H1 (cell line): ENCODE measurements at regions not wholly inside any gene's neighbourhood (a gene's known extent, or its start where the extent isn't known, plus 50 kb on each side); places are given as distances from the start of the nearest gene placed in this dataset.
A peak's percentile ranks its signal among the peaks of the same experiment; 100 is the strongest.

Experiments used
- CTCF ChIA-PET: fragments of 300-600 bp; sonication (Branson Sonifier 250); formaldehyde crosslinking; loops from one replicate; lab custom pipeline; 2021; ENCODE audit not compliant: partially characterized antibody; lab: Charles Lee
- POLR2A ChIA-PET: fragments of 300-600 bp; sonication (Branson Sonifier 250); formaldehyde crosslinking; loops from one replicate; lab custom pipeline; 2021; ENCODE audit warnings: inconsistent platforms; ENCODE audit not compliant: partially characterized antibody; lab: Charles Lee
- DNase-seq, 2 experiments: peaks; one replicate each; pipeline versions ENCODE4 v3.0.0 to v3.0.0-alpha.2; 2010 to 2022; ENCODE audit warnings: low spot score in 2 of 2, low read depth in 1 of 2, mixed read lengths in 1 of 2
- FAIRE-seq: peaks from 2 replicates; lab custom pipeline; 2011; peaks lifted over from hg19 to GRCh38; lab: Jason Lieb, UNC
- H2AFZ ChIP-seq: 2 replicates; pipeline ENCODE4 v1.8.1; 2012; ENCODE audit warnings: low read length, inconsistent platforms
- H2AK5ac ChIP-seq: 2 replicates; pipeline ENCODE4 v1.6.1; 2013; ENCODE audit warnings: low read depth, low read length
- H2BK120ac ChIP-seq: replicated peaks from 2 replicates; pipeline ENCODE3; 2013; ENCODE audit warnings: low read depth, low read length, inconsistent platforms
- H2BK12ac ChIP-seq: 2 replicates; pipeline ENCODE4 v1.6.1; 2013; ENCODE audit warnings: low read depth, low read length
- H2BK15ac ChIP-seq: 2 replicates; pipeline ENCODE4 v1.6.1; 2013; ENCODE audit warnings: low read length
- H2BK20ac ChIP-seq: 2 replicates; pipeline ENCODE4 v1.6.1; 2013; ENCODE audit warnings: low read length
- H2BK5ac ChIP-seq: 2 replicates; pipeline ENCODE4 v1.6.1; 2013; ENCODE audit warnings: low read depth, low read length
- H3K14ac ChIP-seq: 2 replicates; pipeline ENCODE4 v1.6.1; 2013; ENCODE audit warnings: inconsistent platforms; ENCODE audit not compliant: insufficient read length
- H3K18ac ChIP-seq: 2 replicates; pipeline ENCODE4 v1.6.1; 2013; ENCODE audit warnings: low read length; ENCODE audit errors: extremely low read depth
- H3K23ac ChIP-seq: 2 replicates; pipeline ENCODE4 v1.6.1; 2013; ENCODE audit warnings: inconsistent platforms; ENCODE audit not compliant: insufficient read length
- H3K23me2 ChIP-seq: 2 replicates; pipeline ENCODE4 v1.6.1; 2013; ENCODE audit warnings: low read depth, low read length
- H3K27ac ChIP-seq: 2 replicates; pipeline ENCODE4 v1.6.1; 2011; ENCODE audit warnings: low read depth, low read length, inconsistent platforms
- H3K27me3 ChIP-seq, 4 experiments: replicated peaks in 1 of 4; 1 replicate in 1 of 4; 2 replicates in 3 of 4; pipeline versions ENCODE4 v1.6.1 to v1.8.1; 2011 to 2013; ENCODE audit warnings: low read length in 3 of 4, mild to moderate bottlenecking in 3 of 4, inconsistent platforms in 2 of 4, mixed read lengths in 2 of 4, moderate library complexity in 1 of 4; ENCODE audit not compliant: control insufficient read depth in 3 of 4, insufficient read depth in 3 of 4; ENCODE audit errors: extremely low read depth in 1 of 4
- H3K36me3 ChIP-seq, 4 experiments: 2 replicates each; pipeline versions ENCODE4 v1.6.1 to v1.8.1; 2011 to 2013; ENCODE audit warnings: mild to moderate bottlenecking in 4 of 4, low read length in 3 of 4, moderate library complexity in 2 of 4, control low read depth in 1 of 4, inconsistent platforms in 1 of 4; ENCODE audit not compliant: insufficient read depth in 4 of 4, control insufficient read depth in 2 of 4
- H3K4ac ChIP-seq: replicated peaks from 2 replicates; pipeline ENCODE3; 2013; ENCODE audit warnings: low read length, low read depth, mixed read lengths, inconsistent platforms; ENCODE audit not compliant: insufficient read length
- H3K4me1 ChIP-seq, 4 experiments: replicated peaks in 1 of 4; 1 replicate in 1 of 4; 2 replicates in 3 of 4; pipeline versions ENCODE4 v1.6.1 to v1.8.1; 2011 to 2013; ENCODE audit warnings: low read length in 3 of 4, inconsistent platforms in 2 of 4, mixed read lengths in 1 of 4; ENCODE audit not compliant: insufficient read depth in 4 of 4, control insufficient read depth in 3 of 4
- H3K4me2 ChIP-seq, 2 experiments: 2 replicates each; pipeline versions ENCODE4 v1.6.1 to v1.8.1; 2011 to 2013; ENCODE audit warnings: low read depth in 2 of 2, low read length in 2 of 2, control low read depth in 1 of 2, inconsistent platforms in 1 of 2, mild to moderate bottlenecking in 1 of 2; ENCODE audit not compliant: insufficient read depth in 1 of 2
- H3K4me3 ChIP-seq, 4 experiments: fragments of 200-600, 300-600 bp in 1 of 4; sonication (generic), shearing (Covaris generic), sonication (Bioruptor Twin) in 1 of 4; 2 replicates each; pipeline versions ENCODE4 v1.5.1 to v1.8.1; 2011 to 2016; ENCODE audit warnings: low read length in 4 of 4, low read depth in 3 of 4, control low read depth in 2 of 4, inconsistent platforms in 2 of 4, mild to moderate bottlenecking in 2 of 4, mixed read lengths in 1 of 4, moderate library complexity in 1 of 4; ENCODE audit not compliant: insufficient read depth in 2 of 4; ENCODE audit errors: extremely low read depth in 1 of 4
- H3K56ac ChIP-seq: replicated peaks from 2 replicates; pipeline ENCODE3; 2013; ENCODE audit warnings: low read depth, mild to moderate bottlenecking, mixed read lengths, low read length, inconsistent platforms; ENCODE audit not compliant: insufficient read length
- H3K79me1 ChIP-seq: 2 replicates; pipeline ENCODE4 v1.6.1; 2013; ENCODE audit warnings: low read depth, low read length, control low read depth
- H3K79me2 ChIP-seq, 2 experiments: 2 replicates each; pipeline versions ENCODE4 v1.6.1 to v1.8.1; 2012 to 2013; ENCODE audit warnings: low read length in 2 of 2, mild to moderate bottlenecking in 2 of 2, inconsistent platforms in 1 of 2; ENCODE audit not compliant: insufficient read depth in 2 of 2, control insufficient read depth in 1 of 2
- H3K9ac ChIP-seq, 4 experiments: replicated peaks in 1 of 4; 1 replicate in 1 of 4; 2 replicates in 3 of 4; pipeline versions ENCODE4 v1.6.1 to v1.8.1; 2011 to 2013; ENCODE audit warnings: low read depth in 3 of 4, low read length in 3 of 4, control low read depth in 2 of 4, mild to moderate bottlenecking in 2 of 4, moderate library complexity in 2 of 4, inconsistent platforms in 1 of 4; ENCODE audit errors: extremely low read depth in 1 of 4
- H3K9me3 ChIP-seq, 2 experiments: 2 replicates each; pipeline versions ENCODE4 v1.6.1 to v1.8.1; 2012 to 2013; ENCODE audit warnings: mild to moderate bottlenecking in 2 of 2, moderate library complexity in 2 of 2, control low read depth in 1 of 2, inconsistent platforms in 1 of 2, low read depth in 1 of 2, low read length in 1 of 2, mixed read lengths in 1 of 2; ENCODE audit not compliant: insufficient read depth in 2 of 2
- H4K20me1 ChIP-seq, 2 experiments: replicated peaks in 1 of 2; 2 replicates each; pipeline versions ENCODE3 to v1.8.1; 2011 to 2013; ENCODE audit warnings: inconsistent platforms in 2 of 2, low read length in 2 of 2, mild to moderate bottlenecking in 1 of 2; ENCODE audit not compliant: insufficient read depth in 2 of 2, control insufficient read depth in 1 of 2
- H4K5ac ChIP-seq: 2 replicates; pipeline ENCODE4 v1.6.1; 2013; ENCODE audit warnings: low read length, low read depth, mixed read lengths, inconsistent platforms; ENCODE audit not compliant: insufficient read length
- H4K8ac ChIP-seq: 2 replicates; pipeline ENCODE4 v1.8.0; 2013; ENCODE audit warnings: mild to moderate bottlenecking, moderate library complexity, low read length, inconsistent platforms; ENCODE audit not compliant: insufficient read depth; ENCODE audit errors: extremely low read depth
- H4K91ac ChIP-seq: replicated peaks from 2 replicates; pipeline ENCODE3; 2013; ENCODE audit warnings: low read length, mixed read lengths, inconsistent platforms; ENCODE audit not compliant: insufficient read length
- ASH2L ChIP-seq: fragments of 200-600, 300-600 bp; sonication (generic); IDR thresholded peaks from one replicate; pipeline ENCODE4 v1.7.1; 2017; ENCODE audit warnings: low read length
- MAFK ChIP-seq: IDR thresholded peaks from 2 replicates; pipeline ENCODE4 v1.6.1; 2012; ENCODE audit warnings: low read depth, mild to moderate bottlenecking, improper control_type of control experiment, low read length
- NRF1 ChIP-seq: IDR thresholded peaks from 2 replicates; pipeline ENCODE4 v1.6.1; 2011; ENCODE audit warnings: mild to moderate bottlenecking, low read depth, low read length, improper control_type of control experiment
- SAP30 ChIP-seq: fragments of 300-600 bp; sonication (generic); IDR thresholded peaks from 2 replicates; pipeline ENCODE4 v1.7.1; 2012; ENCODE audit warnings: low read length, moderate library complexity, mild to moderate bottlenecking, inconsistent platforms; ENCODE audit not compliant: insufficient read depth, insufficient replicate concordance
- SIN3A ChIP-seq, 2 experiments: IDR thresholded peaks in 1 of 2; conservative IDR thresholded peaks in 1 of 2; 2 replicates each; pipeline ENCODE4 v1.6.1; 2011 to 2012; ENCODE audit warnings: low read length in 2 of 2, improper control_type of control experiment in 1 of 2, low read depth in 1 of 2, mild to moderate bottlenecking in 1 of 2
- SIRT6 ChIP-seq: IDR thresholded peaks from one replicate; pipeline ENCODE4 v1.7.1; 2012; ENCODE audit warnings: low read length, inconsistent platforms
- SP2 ChIP-seq: IDR thresholded peaks from 2 replicates; pipeline ENCODE4 v1.6.1; 2012; ENCODE audit warnings: mild to moderate bottlenecking, low read length, inconsistent platforms
- SP4 ChIP-seq: IDR thresholded peaks from 2 replicates; pipeline ENCODE4 v1.6.1; 2012; ENCODE audit warnings: low read length, inconsistent platforms
- WGBS, 2 experiments: shearing (Covaris generic) in 1 of 2; methylation state at CpG; one replicate each; pipeline versions ENCODE4 v1.1.6 to v1.1.7; 2013 to 2015; ENCODE audit warnings: low lambda C conversion rate in 2 of 2, mixed read lengths in 2 of 2, inconsistent platforms in 1 of 2, low coverage in 1 of 2, missing lambda C conversion rate in 1 of 2; ENCODE audit not compliant: insufficient replicate concordance in 2 of 2, insufficient coverage in 1 of 2, insufficient read length in 1 of 2; ENCODE audit errors: extremely low coverage in 1 of 2, missing lambda C conversion rate in 1 of 2; 5-methylcytosine and 5-hydroxymethylcytosine counted together
- TF ChIP-seq, protein P1 (sequence below): IDR thresholded peaks from 2 replicates; pipeline ENCODE4 v1.6.1; 2012; ENCODE audit warnings: inconsistent platforms

DNA sequence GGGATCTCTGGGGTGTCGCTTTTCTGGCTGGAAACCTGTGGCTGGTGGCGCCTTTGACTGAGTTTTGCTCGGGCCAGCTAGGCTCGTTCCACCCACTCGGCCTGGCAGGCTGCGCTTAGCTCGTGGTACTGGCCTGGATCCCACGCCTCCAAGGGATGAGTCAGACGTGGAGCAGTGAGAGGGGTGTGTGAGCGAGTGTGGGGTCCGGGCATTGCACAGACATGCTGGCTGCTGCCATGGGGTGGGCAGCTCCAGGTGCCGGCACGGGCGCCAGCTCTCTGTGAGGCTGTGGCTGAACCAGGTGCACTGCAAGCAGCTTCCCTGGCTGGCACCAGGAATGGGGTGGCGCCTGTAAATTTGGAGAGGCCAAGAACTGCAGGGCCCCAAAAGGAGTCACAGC is 63.1 kb upstream of the CACNA2D1 start:
- H3K9me3 ChIP-seq: peaks cover 0 to 5% of the 10 kb centered on the region in 2 experiments; a peak in 1 of 4 replicates
- H3K56ac ChIP-seq: no peak overlapping the region
- H4K20me1 ChIP-seq: no peaks in the 10 kb centered on the region
- no peak for TF ChIP-seq NRF1
- TF ChIP-seq, protein P1, sequence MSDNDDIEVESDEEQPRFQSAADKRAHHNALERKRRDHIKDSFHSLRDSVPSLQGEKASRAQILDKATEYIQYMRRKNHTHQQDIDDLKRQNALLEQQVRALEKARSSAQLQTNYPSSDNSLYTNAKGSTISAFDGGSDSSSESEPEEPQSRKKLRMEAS: no peak
- TF ChIP-seq SIN3A (conservative IDR thresholded peaks at IDR 0.05 in 1 of 2, IDR thresholded peaks at IDR 0.05 in 1 of 2; ENCODE audit: low read depth in 1 of 2, low read length in 2 of 2): no peak
- no peak for TF ChIP-seq SP4
- no peak for TF ChIP-seq SIRT6
- TF ChIP-seq ASH2L: no peak
- no peak for TF ChIP-seq SAP30
- no peak for TF ChIP-seq MAFK
- TF ChIP-seq SP2: no peak
- ChIA-PET POLR2A (no interaction called here), CTCF (interaction anchor here (0.6 to 1.7 kb wide), 15 partner anchors 11 to 247 kb away, joined by 3 to 6 read pairs (median 3); no protein-coding TSS in a partner anchor)
- H3K4ac ChIP-seq: no peak overlapping the region
- H3K23me2 ChIP-seq: no peaks in the 10 kb centered on the region; the same call in 1 of the 2 replicates
- no peak overlapping the region for H2BK120ac ChIP-seq
- H3K79me1 ChIP-seq: no peaks in the 10 kb centered on the region
- H3K14ac ChIP-seq: no peak overlapping the region
- H3K79me2 ChIP-seq: no peaks in the 10 kb centered on the region
- no peak overlapping the region for H4K5ac ChIP-seq
- peak overlapping the region; percentile 84; the same call in 1 of the 2 replicates for H2BK15ac ChIP-seq
- no peaks in the 10 kb centered on the region for H3K36me3 ChIP-seq
- no peak overlapping the region for H3K27ac ChIP-seq
- H3K4me2 ChIP-seq: no peak overlapping the region
- no peak overlapping the region; the same call in 1 of the 2 replicates for H3K18ac ChIP-seq
- H2AK5ac ChIP-seq: no peak overlapping the region
- DNase-seq: no peak
- no peak for FAIRE-seq
- H2BK5ac ChIP-seq: no peak overlapping the region
- 91% methylated on average over 15 of the region's 15 CpGs; no CpG with 5 or more reads in 1 of the 2 experiments for WGBS, 2 experiments
- H3K9ac ChIP-seq: no peak overlapping the region
- H4K91ac ChIP-seq: no peak overlapping the region
- H3K4me3 ChIP-seq: no peak overlapping the region
- no peak overlapping the region for H2BK20ac ChIP-seq
- H3K4me1 ChIP-seq: no peaks in the 10 kb centered on the region; a peak in 3 of 7 replicates
- peak overlapping the region; percentile 45 for H4K8ac ChIP-seq
- no peak overlapping the region for H2BK12ac ChIP-seq
- peak overlapping the region; percentile 35; the same call in 1 of the 2 replicates for H2AFZ ChIP-seq
- H3K27me3 ChIP-seq: no peaks in the 10 kb centered on the region
- no peak overlapping the region for H3K23ac ChIP-seq
